Gastroesophageal sphincter (tissue), 2 donors: ENCODE measurements at regions not wholly inside any gene's neighbourhood (a gene's known extent, or its start where the extent isn't known, plus 50 kb on each side); places are given as distances from the start of the nearest gene placed in this dataset.

Source experiments
- EP300 ChIP-seq: sonication (generic); formaldehyde crosslinking; IDR thresholded peaks from one replicate; pipeline ENCODE4 v1.6.1; 2017; ENCODE audit warnings: antibody characterized with exemption, mild to moderate bottlenecking
- POLR2A ChIP-seq, 2 donors: fragments of 450-650 bp; IDR thresholded peaks; one replicate each; pipeline ENCODE4 v1.6.1; 2017; ENCODE audit warnings: antibody characterized with exemption in 2 of 2, mild to moderate bottlenecking in 2 of 2, moderate library complexity in 1 of 2
- POLR2AphosphoS5 ChIP-seq: sonication (generic); formaldehyde crosslinking; IDR thresholded peaks from one replicate; pipeline ENCODE4 v1.6.1; 2017; ENCODE audit warnings: antibody characterized with exemption

DNA sequence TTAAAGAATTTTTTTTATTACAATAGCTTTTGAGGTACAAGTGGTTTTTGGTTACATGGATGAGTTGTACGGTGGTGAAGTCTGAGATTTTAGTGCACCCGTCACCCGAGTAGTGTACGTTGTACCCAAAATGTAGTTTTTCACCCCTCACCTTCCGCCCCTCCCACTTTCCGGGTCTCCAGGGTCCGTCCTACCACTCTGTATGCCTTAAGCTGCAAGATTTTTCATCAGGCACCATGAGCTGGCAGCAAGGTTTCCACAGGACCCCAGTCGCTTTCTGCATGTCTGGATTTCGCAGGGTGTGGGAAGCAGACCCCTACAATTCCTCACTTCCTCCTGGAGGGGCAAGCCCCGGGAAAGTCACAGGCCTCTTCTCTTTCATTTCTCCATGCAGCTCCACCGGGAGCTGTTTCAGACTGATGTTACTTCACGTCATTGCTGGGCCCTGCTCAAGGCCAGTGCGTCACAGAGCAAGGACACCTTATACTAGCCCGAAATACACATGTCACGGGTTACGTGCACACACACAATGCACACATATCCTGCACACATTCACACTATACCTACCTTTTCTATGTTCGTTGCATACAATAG is 179.1 kb downstream of the ZFP36L2 start:
- TF ChIP-seq POLR2A (IDR thresholded peaks at IDR 0.05) (no peak), EP300 (no peak), POLR2AphosphoS5 (no peak)
